GM21576 (cell line): ENCODE measurements at regions not wholly inside any gene's neighbourhood (a gene's known extent, or its start where the extent isn't known, plus 50 kb on each side); places are given as distances from the start of the nearest gene placed in this dataset.
"Not testable (repeated sequence)": the region's sequence is repeated elsewhere in the genome, so short reads cannot be mapped to it uniquely, and the experiment has no call there.

Experiments
- ATAC-seq: cut with Tn5 transposase; IDR thresholded peaks from one replicate; pipeline ENCODE4 v1.9.1; 2021; ENCODE audit warnings: mild to moderate bottlenecking, moderate library complexity; ENCODE audit not compliant: unreplicated experiment

GRCh38 chr3:146781606-146782005 lies 176.5 kb upstream of the PLSCR5 start:
- no peak for ATAC-seq

GRCh38 chr3:146781059-146781458 lies 175.9 kb upstream of the PLSCR5 start:
- no peak for ATAC-seq

GRCh38 chr3:146780251-146780650 lies 175.1 kb upstream of the PLSCR5 start:
- ATAC-seq, result no peak

GRCh38 chr3:146777941-146778340 lies 172.8 kb upstream of the PLSCR5 start:
- no peak for ATAC-seq

- no peak for ATAC-seq
These were observed 167.1 kb upstream of the PLSCR5 start for GRCh38 chr3:146772211-146772743.

- no peak for ATAC-seq
These were observed 165.7 kb upstream of the PLSCR5 start for GRCh38 chr3:146770881-146771280.

- ATAC-seq, result no peak
These were observed 165.2 kb upstream of the PLSCR5 start for GRCh38 chr3:146770301-146770700.

- no peak for ATAC-seq
These were observed 152.6 kb upstream of the PLSCR5 start for GRCh38 chr3:146757759-146758158.

GRCh38 chr3:146750196-146750595 lies 145.1 kb upstream of the PLSCR5 start:
- ATAC-seq, result no peak

GRCh38 chr3:146747928-146748327 lies 142.8 kb upstream of the PLSCR5 start:
- ATAC-seq, result no peak

- ATAC-seq, result no peak
These were observed 141.9 kb upstream of the PLSCR5 start for GRCh38 chr3:146747051-146747450.

- ATAC-seq, result no peak
These were observed 141.0 kb upstream of the PLSCR5 start for GRCh38 chr3:146746190-146746589.

GRCh38 chr3:146739203-146739671 lies 134.1 kb upstream of the PLSCR5 start:
- no peak for ATAC-seq

GRCh38 chr3:146732325-146732724 lies 127.2 kb upstream of the PLSCR5 start:
- ATAC-seq, result no peak

- ATAC-seq, result no peak
These were observed 110.0 kb upstream of the PLSCR5 start for GRCh38 chr3:146715170-146715569.

GRCh38 chr3:146712806-146713205 lies 107.7 kb upstream of the PLSCR5 start:
- no peak for ATAC-seq

GRCh38 chr3:146709969-146710368 lies 104.8 kb upstream of the PLSCR5 start:
- no peak for ATAC-seq

GRCh38 chr3:146705225-146705624 lies 100.1 kb upstream of the PLSCR5 start:
- ATAC-seq, result peak; percentile 90

- no peak for ATAC-seq
These were observed 97.1 kb upstream of the PLSCR5 start for GRCh38 chr3:146702237-146702636.

GRCh38 chr3:146701246-146701645 lies 96.1 kb upstream of the PLSCR5 start:
- no peak for ATAC-seq

GRCh38 chr3:146700025-146700424 lies 94.9 kb upstream of the PLSCR5 start:
- not testable (repeated sequence) for ATAC-seq

GRCh38 chr3:146692254-146692653 lies 87.1 kb upstream of the PLSCR5 start:
- ATAC-seq, result no peak

- ATAC-seq, result no peak
These were observed 80.1 kb upstream of the PLSCR5 start for GRCh38 chr3:146685050-146685814.
